Suprapubic skin (tissue), 4 donors: ENCODE measurements at regions not wholly inside any gene's neighbourhood (a gene's known extent, or its start where the extent isn't known, plus 50 kb on each side); places are given as distances from the start of the nearest gene placed in this dataset.

Experiments
- CTCF ChIP-seq, 2 donors: fragments of 200-600 bp in 1 of 2; fragments of 450-650 bp in 1 of 2; sonication (generic) in 1 of 2; IDR thresholded peaks; one replicate each; pipeline ENCODE4 v1.5.1; 2016 to 2019; ENCODE audit warnings: antibody characterized with exemption in 2 of 2, mild to moderate bottlenecking in 1 of 2, moderate library complexity in 1 of 2
- EP300 ChIP-seq: sonication (generic); formaldehyde crosslinking; IDR thresholded peaks from one replicate; pipeline ENCODE4 v1.6.1; 2017; ENCODE audit warnings: antibody characterized with exemption
- POLR2A ChIP-seq, 2 donors: fragments of 450-650 bp; IDR thresholded peaks; one replicate each; pipeline ENCODE4 v1.6.1; 2017; ENCODE audit warnings: antibody characterized with exemption in 2 of 2, mild to moderate bottlenecking in 2 of 2, moderate library complexity in 2 of 2
- POLR2AphosphoS5 ChIP-seq, 3 donors: sonication (generic); formaldehyde crosslinking; IDR thresholded peaks; one replicate each; pipeline ENCODE4 v1.6.1; 2017; ENCODE audit warnings: antibody characterized with exemption in 3 of 3

DNA sequence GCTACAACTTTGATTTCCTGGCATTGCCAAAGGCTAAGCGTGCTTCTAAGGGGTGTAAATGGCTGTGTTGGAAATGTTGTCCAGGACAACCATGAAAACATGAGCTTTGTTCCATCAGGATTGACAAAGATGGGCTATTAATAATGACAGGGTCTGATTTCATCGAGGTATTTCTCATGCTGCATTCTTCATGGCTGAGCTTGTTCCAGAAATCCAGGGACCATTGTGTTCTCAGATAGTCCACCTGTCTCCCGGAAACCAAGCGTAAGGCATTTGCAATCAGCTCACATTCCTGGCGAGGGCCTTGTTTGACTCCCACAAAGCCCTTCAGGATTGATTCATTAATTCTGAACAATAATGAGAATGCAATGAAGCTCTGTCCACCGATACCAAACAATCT, 111.3 kb downstream of the CD47 start:
- no peak for TF ChIP-seq CTCF (IDR thresholded peaks at IDR 0.05)
- TF ChIP-seq POLR2A (IDR thresholded peaks at IDR 0.05) = no peak
- no peak for TF ChIP-seq POLR2AphosphoS5 (IDR thresholded peaks at IDR 0.05)
- no peak for TF ChIP-seq EP300
